ENCODE measurements at regions not wholly inside any gene's neighbourhood (a gene's known extent, or its start where the extent isn't known, plus 50 kb on each side); places are given as distances from the start of the nearest gene placed in this dataset.

DNA sequence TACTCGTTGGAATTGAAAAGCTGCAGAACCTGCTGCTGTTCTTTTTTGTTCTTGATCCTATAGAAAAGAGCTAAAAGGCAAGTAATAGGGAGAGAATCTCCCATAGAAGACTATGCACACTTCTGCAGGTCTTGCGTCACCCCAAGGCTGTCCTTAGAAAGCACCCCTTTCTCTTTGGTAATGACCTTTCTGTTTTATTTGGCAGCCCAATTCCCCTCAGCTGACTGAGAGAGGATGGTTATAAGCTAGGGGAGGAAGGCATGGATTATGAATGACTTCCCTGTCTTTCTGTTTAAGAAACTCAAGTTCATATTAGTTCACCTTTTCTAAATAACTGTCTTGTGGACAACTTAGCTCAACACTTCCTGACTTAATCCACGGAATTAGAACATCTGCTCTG is 122.9 kb downstream of the TXNL1 start:
- DNase-seq (ENCODE audit: low read depth in 1 of 2, low spot score in 2 of 2) (no peak), FAIRE-seq (no peak)
- Histone ChIP-seq H3K36me3 (ENCODE audit: control insufficient read depth in 2 of 4, insufficient read depth in 4 of 4, low read length in 3 of 4) (no peaks in the 10 kb centered on the region), H2BK20ac (ENCODE audit: low read length) (no peak overlapping the region), H2BK15ac (ENCODE audit: low read length) (no peak overlapping the region), H3K56ac (replicated peaks; ENCODE audit: insufficient read length, low read depth, low read length) (no peak overlapping the region), H2BK5ac (ENCODE audit: low read depth, low read length) (no peak overlapping the region), H2BK12ac (ENCODE audit: low read depth, low read length) (no peak overlapping the region), H3K9me3 (ENCODE audit: insufficient read depth in 2 of 2, low read depth in 1 of 2, low read length in 1 of 2) (no peaks in the 10 kb centered on the region), H4K8ac (ENCODE audit: extremely low read depth, insufficient read depth, low read length) (no peak overlapping the region), H3K4me2 (ENCODE audit: insufficient read depth in 1 of 2, low read depth in 2 of 2, low read length in 2 of 2) (no peak overlapping the region), H2BK120ac (replicated peaks; ENCODE audit: low read depth, low read length) (no peak overlapping the region), H3K4ac (replicated peaks; ENCODE audit: insufficient read length, low read depth, low read length) (no peak overlapping the region), H3K79me2 (ENCODE audit: control insufficient read depth in 1 of 2, insufficient read depth in 2 of 2, low read length in 2 of 2) (no peaks in the 10 kb centered on the region), H3K4me3 (ENCODE audit: extremely low read depth in 1 of 4, insufficient read depth in 2 of 4, low read depth in 3 of 4, low read length in 4 of 4) (no peak overlapping the region), H4K20me1 (replicated peaks in 1 of 2; ENCODE audit: control insufficient read depth in 1 of 2, insufficient read depth in 2 of 2, low read length in 2 of 2) (no peaks in the 10 kb centered on the region), H3K79me1 (ENCODE audit: low read depth, low read length) (no peaks in the 10 kb centered on the region), H4K5ac (ENCODE audit: insufficient read length, low read depth, low read length) (no peak overlapping the region), H3K23ac (ENCODE audit: insufficient read length) (no peak overlapping the region), H3K23me2 (ENCODE audit: low read depth, low read length) (no peaks in the 10 kb centered on the region; the same call in 1 of the 2 replicates), H3K9ac (replicated peaks in 1 of 4; ENCODE audit: extremely low read depth in 1 of 4, low read depth in 3 of 4, low read length in 3 of 4) (no peak overlapping the region), H3K4me1 (replicated peaks in 1 of 4; ENCODE audit: control insufficient read depth in 3 of 4, insufficient read depth in 4 of 4, low read length in 3 of 4) (no peaks in the 10 kb centered on the region), H3K14ac (ENCODE audit: insufficient read length) (no peak overlapping the region), H3K27me3 (replicated peaks in 1 of 4; ENCODE audit: control insufficient read depth in 3 of 4, extremely low read depth in 1 of 4, insufficient read depth in 3 of 4, low read length in 3 of 4) (no peaks in the 10 kb centered on the region), H3K27ac (ENCODE audit: low read depth, low read length) (no peak overlapping the region), H2AK5ac (ENCODE audit: low read depth, low read length) (no peak overlapping the region), H2AFZ (ENCODE audit: low read length) (no peak overlapping the region), H4K91ac (replicated peaks; ENCODE audit: insufficient read length, low read length) (no peak overlapping the region), H3K18ac (ENCODE audit: extremely low read depth, low read length) (no peak overlapping the region)
- ChIA-PET CTCF (ENCODE audit: partially characterized antibody) (interaction anchor here (0.7 to 0.9 kb wide), 2 partner anchors 47 to 60 kb away, joined by 3 read pairs; no protein-coding TSS in a partner anchor), POLR2A (ENCODE audit: partially characterized antibody) (no interaction called here)
- 90% methylated on average over 3 of the region's 3 CpGs; no CpG with 5 or more reads in 1 of the 2 experiments for WGBS, 2 experiments (ENCODE audit: extremely low coverage in 1 of 2, insufficient coverage in 1 of 2, insufficient read length in 1 of 2, insufficient replicate concordance in 2 of 2, low coverage in 1 of 2, low lambda C conversion rate in 2 of 2, missing lambda C conversion rate in 1 of 2)
- TF ChIP-seq BRCA1 (IDR thresholded peaks at IDR 0.05; ENCODE audit: low read depth, low read length), result no peak
- TF ChIP-seq GABPA (IDR thresholded peaks at IDR 0.05; ENCODE audit: borderline replicate concordance, insufficient read depth, low read length), result no peak
- no peak for TF ChIP-seq RBBP5 (IDR thresholded peaks at IDR 0.05; ENCODE audit: borderline replicate concordance, low read depth, low read length)
- no peak for TF ChIP-seq POLR2AphosphoS5 (IDR thresholded peaks at IDR 0.05; ENCODE audit: low read depth, low read length)
- TF ChIP-seq SAP30 (IDR thresholded peaks at IDR 0.05; ENCODE audit: insufficient read depth, insufficient replicate concordance, low read length), result no peak
- no peak for TF ChIP-seq BCL11A (IDR thresholded peaks at IDR 0.05; ENCODE audit: low read depth in 2 of 2, low read length in 2 of 2)
- TF ChIP-seq YY1 (IDR thresholded peaks at IDR 0.05; ENCODE audit: low read depth, low read length), result no peak
- TF ChIP-seq JUND (IDR thresholded peaks at IDR 0.05; ENCODE audit: low read length), result no peak
- no peak for TF ChIP-seq CHD2 (IDR thresholded peaks at IDR 0.05; ENCODE audit: low read length)
- no peak for TF ChIP-seq HDAC2 (IDR thresholded peaks at IDR 0.05; ENCODE audit: borderline replicate concordance in 1 of 2, low read depth in 2 of 2, low read length in 2 of 2)
- TF ChIP-seq RNF2 (IDR thresholded peaks at IDR 0.05; ENCODE audit: borderline replicate concordance, low read depth, low read length, missing control alignments, poor library complexity, severe bottlenecking), result no peak
- no peak for TF ChIP-seq EZH2 (IDR thresholded peaks at IDR 0.05; ENCODE audit: low read depth, low read length, severe bottlenecking)
- TF ChIP-seq CTBP2 (IDR thresholded peaks at IDR 0.05; ENCODE audit: borderline replicate concordance, insufficient read depth, insufficient read length, low read length), result no peak
- no peak for TF ChIP-seq CEBPB (IDR thresholded peaks at IDR 0.05; ENCODE audit: low read depth, low read length)

Data from H1 (cell line).